AG04449 (cell line): ENCODE measurements at regions not wholly inside any gene's neighbourhood (a gene's known extent, or its start where the extent isn't known, plus 50 kb on each side); places are given as distances from the start of the nearest gene placed in this dataset.

Source experiments
- CTCF ChIA-PET: fragments of 350-600 bp; formaldehyde crosslinking; extraction: SDS; loops from one replicate; lab custom pipeline; 2021; ENCODE audit warnings: antibody characterized with exemption; lab: Yijun Ruan, JAX
- POLR2A ChIA-PET: fragments of 400-600, 350-600 bp; formaldehyde crosslinking; extraction: SDS; loops from one replicate; lab custom pipeline; 2020; ENCODE audit warnings: antibody characterized with exemption, inconsistent platforms; lab: Yijun Ruan, JAX
- DNase-seq: peaks from one replicate; pipeline ENCODE4 v3.0.0-alpha.2; 2010; ENCODE audit warnings: low read depth, low spot score
- H3K4me3 ChIP-seq: 2 replicates; pipeline ENCODE4 v1.5.1; 2011; ENCODE audit warnings: low read depth, mild to moderate bottlenecking, control low read depth, low read length
- TF ChIP-seq, protein P1 (sequence below): IDR thresholded peaks from one replicate; pipeline ENCODE4 v1.5.1; 2011; ENCODE audit warnings: mild to moderate bottlenecking, moderate library complexity, low read length, control low read depth, inconsistent platforms; ENCODE audit not compliant: insufficient read depth; ENCODE audit errors: missing control alignments

DNA sequence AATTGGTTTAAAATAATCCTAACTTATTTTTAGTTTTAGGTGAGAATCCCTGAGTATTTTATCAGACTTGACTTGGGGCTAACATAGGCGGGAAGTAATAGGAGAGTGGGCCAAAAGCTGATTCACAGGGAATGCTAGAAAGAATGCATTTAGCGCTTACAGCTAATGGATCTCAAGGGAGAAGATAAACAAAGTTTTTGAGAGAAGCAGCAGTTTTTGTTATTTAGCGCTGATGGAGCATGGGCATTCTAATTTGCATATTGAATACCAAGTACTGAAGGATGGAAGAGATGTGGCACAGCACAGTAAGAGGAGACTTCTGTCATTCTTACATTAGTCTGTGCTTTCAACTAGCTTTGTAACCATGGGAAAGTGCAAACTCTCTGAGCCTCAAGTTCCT is 436.0 kb upstream of the FBXO33 start:
- H3K4me3 ChIP-seq = no peak overlapping the region
- no peak for DNase-seq
- ChIA-PET CTCF (no interaction called here), POLR2A (no interaction called here)
- TF ChIP-seq, protein P1, sequence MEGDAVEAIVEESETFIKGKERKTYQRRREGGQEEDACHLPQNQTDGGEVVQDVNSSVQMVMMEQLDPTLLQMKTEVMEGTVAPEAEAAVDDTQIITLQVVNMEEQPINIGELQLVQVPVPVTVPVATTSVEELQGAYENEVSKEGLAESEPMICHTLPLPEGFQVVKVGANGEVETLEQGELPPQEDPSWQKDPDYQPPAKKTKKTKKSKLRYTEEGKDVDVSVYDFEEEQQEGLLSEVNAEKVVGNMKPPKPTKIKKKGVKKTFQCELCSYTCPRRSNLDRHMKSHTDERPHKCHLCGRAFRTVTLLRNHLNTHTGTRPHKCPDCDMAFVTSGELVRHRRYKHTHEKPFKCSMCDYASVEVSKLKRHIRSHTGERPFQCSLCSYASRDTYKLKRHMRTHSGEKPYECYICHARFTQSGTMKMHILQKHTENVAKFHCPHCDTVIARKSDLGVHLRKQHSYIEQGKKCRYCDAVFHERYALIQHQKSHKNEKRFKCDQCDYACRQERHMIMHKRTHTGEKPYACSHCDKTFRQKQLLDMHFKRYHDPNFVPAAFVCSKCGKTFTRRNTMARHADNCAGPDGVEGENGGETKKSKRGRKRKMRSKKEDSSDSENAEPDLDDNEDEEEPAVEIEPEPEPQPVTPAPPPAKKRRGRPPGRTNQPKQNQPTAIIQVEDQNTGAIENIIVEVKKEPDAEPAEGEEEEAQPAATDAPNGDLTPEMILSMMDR = no peak

DNA sequence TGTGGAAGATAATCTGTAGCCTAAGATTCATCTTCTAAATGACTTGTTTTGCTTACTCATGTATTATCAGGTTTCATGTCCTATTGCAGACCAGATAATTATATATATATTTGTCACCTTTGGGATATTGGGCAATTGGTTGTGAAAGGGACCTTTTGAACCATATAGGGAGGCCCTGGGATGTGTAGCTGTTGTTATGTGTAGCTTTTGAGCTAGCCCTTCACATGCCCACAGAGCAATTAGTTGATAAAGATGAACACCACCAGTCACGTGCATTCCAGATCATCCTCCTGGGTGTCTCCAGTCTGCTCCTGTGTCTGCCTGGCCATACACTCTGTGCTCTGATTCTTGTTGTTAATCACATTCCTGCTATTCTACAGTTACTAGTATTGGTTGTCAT is 431.2 kb upstream of the FBXO33 start:
- no peak for DNase-seq
- TF ChIP-seq, protein P1 = no peak
- no peak overlapping the region for H3K4me3 ChIP-seq
- ChIA-PET POLR2A (no interaction called here), CTCF (no interaction called here)

DNA sequence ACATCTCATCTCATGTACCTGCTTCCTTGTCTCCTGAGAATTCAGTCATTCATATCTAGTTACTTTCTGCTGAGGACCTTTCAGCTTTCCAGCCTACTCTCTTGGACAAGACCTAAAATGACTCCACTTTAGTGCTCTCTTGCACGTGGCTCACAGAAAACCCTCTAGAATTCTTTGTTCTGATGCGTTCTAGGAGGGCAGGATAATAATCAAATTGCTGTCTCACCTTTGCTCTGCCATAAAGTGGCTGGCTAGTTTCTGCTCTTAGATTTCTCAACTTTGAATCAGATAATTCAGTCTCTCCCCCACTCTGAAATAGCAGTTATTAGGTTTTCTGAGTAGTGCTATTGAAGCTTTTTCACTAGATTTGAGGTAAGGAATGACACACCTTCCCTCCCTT is 429.5 kb upstream of the FBXO33 start:
- no peak overlapping the region for H3K4me3 ChIP-seq
- DNase-seq = no peak
- TF ChIP-seq, protein P1 = no peak
- CTCF ChIA-PET = no interaction called here
- POLR2A ChIA-PET = no interaction called here

DNA sequence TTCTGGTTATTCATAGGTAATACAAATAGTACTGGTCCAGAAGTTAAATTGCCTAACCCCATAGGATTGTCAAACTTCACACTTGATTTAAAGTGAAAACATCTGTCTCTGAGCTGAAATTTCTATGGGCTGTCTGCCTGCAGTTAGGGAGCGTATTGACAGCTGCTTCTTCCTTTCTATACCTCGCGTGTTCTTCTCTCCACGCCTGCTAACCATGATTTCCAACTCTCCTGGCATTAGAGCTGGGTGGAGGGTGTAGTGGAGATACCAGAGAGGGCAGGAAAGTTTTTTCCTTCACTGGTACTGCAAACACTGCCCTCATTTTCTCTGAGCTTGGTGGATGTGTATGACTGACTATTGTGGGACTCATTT is 429.0 kb upstream of the FBXO33 start:
- TF ChIP-seq, protein P1 = no peak
- CTCF ChIA-PET = no interaction called here
- POLR2A ChIA-PET = no interaction called here

DNA sequence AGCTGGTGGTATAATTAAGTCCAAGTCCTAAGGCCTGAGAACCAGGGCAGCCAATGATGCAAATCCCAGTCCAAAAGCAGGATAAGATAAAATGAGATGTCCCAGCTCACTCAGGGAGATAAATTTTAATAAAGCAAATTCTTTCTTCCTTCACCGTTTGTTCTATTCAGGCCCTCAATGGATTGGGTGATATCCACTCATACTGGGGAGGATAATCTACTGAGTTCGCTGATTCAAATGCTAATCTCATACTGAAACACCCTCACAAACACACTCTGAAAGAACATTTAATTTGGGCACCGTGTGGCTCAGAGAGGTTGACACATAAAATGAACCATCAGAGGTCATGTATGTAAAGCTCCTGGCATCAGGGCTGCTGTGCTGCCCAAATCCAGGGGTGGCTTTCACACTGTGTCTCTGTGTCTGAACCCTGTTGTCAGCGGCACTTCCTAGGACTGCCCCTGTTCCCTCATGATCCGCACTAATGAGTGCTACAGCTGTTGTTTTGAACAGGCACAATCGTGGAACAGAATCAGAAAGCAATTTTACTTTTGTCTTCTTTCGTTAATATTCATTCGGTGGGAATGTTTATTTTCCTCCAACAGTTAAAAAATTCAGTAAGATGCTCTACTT is 428.5 kb upstream of the FBXO33 start:
- CTCF ChIA-PET = no interaction called here
- DNase-seq = no peak
- TF ChIP-seq, protein P1 = no peak

More for the DNA sequence above, 429.0 kb upstream of the FBXO33 start:
- DNase-seq = no peak
- H3K4me3 ChIP-seq = no peak overlapping the region

DNA sequence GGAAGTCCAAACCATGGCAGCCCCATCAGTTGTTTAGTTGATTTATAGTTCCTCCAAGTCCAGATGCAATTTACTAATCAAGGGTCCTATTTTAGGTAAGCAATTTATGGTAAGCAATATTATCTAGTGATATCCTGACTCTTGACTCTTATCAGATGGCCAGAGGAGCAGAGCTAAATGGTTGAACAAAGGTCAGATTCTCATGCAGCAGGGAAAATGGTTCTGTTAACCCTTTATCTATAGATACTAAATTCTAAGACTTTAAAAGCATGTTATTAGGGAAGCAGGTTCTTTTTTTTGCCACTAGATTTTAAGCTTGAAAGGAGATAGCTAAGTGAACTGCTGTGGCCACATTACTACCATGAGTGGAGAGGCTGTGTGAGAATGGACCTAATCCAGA is 427.1 kb upstream of the FBXO33 start:
- TF ChIP-seq, protein P1 = no peak
- ChIA-PET CTCF (no interaction called here), POLR2A (no interaction called here)
- no peak overlapping the region for H3K4me3 ChIP-seq
- DNase-seq = no peak

More for the DNA sequence above, 428.5 kb upstream of the FBXO33 start:
- no peak overlapping the region for H3K4me3 ChIP-seq
- POLR2A ChIA-PET = no interaction called here
